Stimulated activated effector memory CD8-positive, alpha-beta T cell treated with anti-CD3 and anti-CD28 coated beads, Interleukin-12 subunit alpha, Interleukin-12 subunit beta, amount 100 ng/mL, for 72 hours (primary cell): ENCODE measurements at regions not wholly inside any gene's neighbourhood (a gene's known extent, or its start where the extent isn't known, plus 50 kb on each side); places are given as distances from the start of the nearest gene placed in this dataset.

ENCODE experiments used
- ATAC-seq: fragments of 150-1000 bp; cut with Tn5 transposase; 2 replicates; pipeline ENCODE4 v1.10.0; 2021
- DNase-seq, 2 donors: peaks; one replicate each; pipeline ENCODE4 v3.0.0; 2021 to 2022; ENCODE audit warnings: low spot score in 2 of 2
- H3K27ac Mint-ChIP-seq: one replicate; pipeline ENCODE4 v1.8.0; 2022; ENCODE audit warnings: mild to moderate bottlenecking, mixed read lengths
- H3K36me3 Mint-ChIP-seq: one replicate; pipeline ENCODE4 v1.8.0; 2022; ENCODE audit warnings: mild to moderate bottlenecking, mixed read lengths
- H3K4me1 Mint-ChIP-seq: one replicate; pipeline ENCODE4 v1.8.0; 2022; ENCODE audit warnings: mixed read lengths
- H3K4me3 Mint-ChIP-seq: one replicate; pipeline ENCODE4 v1.8.0; 2022; ENCODE audit warnings: mild to moderate bottlenecking, mixed read lengths
- H3K9me3 Mint-ChIP-seq: one replicate; pipeline ENCODE4 v1.8.0; 2022; ENCODE audit warnings: mixed read lengths

GRCh38 chr13:105471673-105472072 lies 1063.8 kb downstream of the EFNB2 start:
- Mint-ChIP-seq H3K36me3 (no peaks in the 10 kb centered on the region), H3K9me3 (no peaks in the 10 kb centered on the region), H3K4me1 (no peaks in the 10 kb centered on the region), H3K27ac (no peak overlapping the region), H3K4me3 (no peak overlapping the region)
- ATAC-seq (no peak), DNase-seq (no peak)

GRCh38 chr13:105466376-105466775 lies 1069.1 kb downstream of the EFNB2 start:
- no peaks in the 10 kb centered on the region for H3K36me3 Mint-ChIP-seq
- no peak overlapping the region for H3K4me3 Mint-ChIP-seq
- no peak overlapping the region for H3K27ac Mint-ChIP-seq
- ATAC-seq (no peak), DNase-seq (no peak)
- no peaks in the 10 kb centered on the region for H3K4me1 Mint-ChIP-seq
- H3K9me3 Mint-ChIP-seq, result peaks cover 2% of the 10 kb centered on the region

GRCh38 chr13:105465745-105466144 lies 1069.7 kb downstream of the EFNB2 start, which contains the start of gene DAOA:
TSS of gene DAOA (plus strand) at chr13:105466045.
- no peak for ATAC-seq
- Mint-ChIP-seq H3K27ac (no peak within 1 kb of the TSS), H3K4me3 (no peak within 1 kb of the TSS), H3K9me3 (peaks cover 2% of the 10 kb centered on the region), H3K4me1 (no peaks in the 10 kb centered on the region), H3K36me3 (no peaks in the 10 kb centered on the region)
- no peak for DNase-seq

GRCh38 chr13:105465251-105465650 lies 1070.2 kb downstream of the EFNB2 start:
- ATAC-seq, result no peak
- no peaks in the 10 kb centered on the region for H3K36me3 Mint-ChIP-seq
- H3K9me3 Mint-ChIP-seq, result peaks cover 2% of the 10 kb centered on the region
- no peak overlapping the region for H3K4me3 Mint-ChIP-seq
- DNase-seq, result no peak
- H3K4me1 Mint-ChIP-seq, result no peaks in the 10 kb centered on the region
- no peak overlapping the region for H3K27ac Mint-ChIP-seq

- DNase-seq (no peak), ATAC-seq (no peak)
- Mint-ChIP-seq H3K9me3 (peaks cover 6% of the 10 kb centered on the region), H3K36me3 (no peaks in the 10 kb centered on the region), H3K4me3 (no peak overlapping the region), H3K27ac (no peak overlapping the region), H3K4me1 (no peaks in the 10 kb centered on the region)
Measured at GRCh38 chr13:105464249-105464648, 1071.2 kb downstream of the EFNB2 start.

- ATAC-seq (no peak), DNase-seq (no peak)
- H3K36me3 Mint-ChIP-seq, result no peaks in the 10 kb centered on the region
- no peak overlapping the region for H3K4me3 Mint-ChIP-seq
- H3K9me3 Mint-ChIP-seq, result peaks cover 10% of the 10 kb centered on the region
- no peak overlapping the region for H3K27ac Mint-ChIP-seq
- no peaks in the 10 kb centered on the region for H3K4me1 Mint-ChIP-seq
Measured at GRCh38 chr13:105463011-105463501, 1072.4 kb downstream of the EFNB2 start.

GRCh38 chr13:105462098-105462497 lies 1073.4 kb downstream of the EFNB2 start:
- ATAC-seq (no peak), DNase-seq (no peak)
- H3K9me3 Mint-ChIP-seq, result peaks cover 10% of the 10 kb centered on the region
- no peaks in the 10 kb centered on the region for H3K36me3 Mint-ChIP-seq
- no peaks in the 10 kb centered on the region for H3K4me1 Mint-ChIP-seq
- no peak overlapping the region for H3K27ac Mint-ChIP-seq
- H3K4me3 Mint-ChIP-seq, result no peak overlapping the region

- Mint-ChIP-seq H3K9me3 (peaks cover 12% of the 10 kb centered on the region), H3K27ac (no peak overlapping the region), H3K4me3 (no peak overlapping the region), H3K4me1 (no peaks in the 10 kb centered on the region), H3K36me3 (no peaks in the 10 kb centered on the region)
- DNase-seq, result no peak
- no peak for ATAC-seq
Measured at GRCh38 chr13:105452895-105453294, 1082.6 kb downstream of the EFNB2 start.

- no peak for ATAC-seq
- no peak for DNase-seq
- Mint-ChIP-seq H3K9me3 (peaks cover 11% of the 10 kb centered on the region), H3K4me1 (no peaks in the 10 kb centered on the region), H3K4me3 (no peak overlapping the region), H3K27ac (no peak overlapping the region), H3K36me3 (no peaks in the 10 kb centered on the region)
Measured at GRCh38 chr13:105450784-105451183, 1084.7 kb downstream of the EFNB2 start.

GRCh38 chr13:105448811-105449210 lies 1086.7 kb downstream of the EFNB2 start:
- Mint-ChIP-seq H3K36me3 (no peaks in the 10 kb centered on the region), H3K27ac (no peak overlapping the region), H3K9me3 (peaks cover 9% of the 10 kb centered on the region), H3K4me3 (no peak overlapping the region), H3K4me1 (no peaks in the 10 kb centered on the region)
- DNase-seq, result no peak
- no peak for ATAC-seq

- H3K9me3 Mint-ChIP-seq, result peaks cover 2% of the 10 kb centered on the region
- no peak overlapping the region for H3K4me3 Mint-ChIP-seq
- ATAC-seq, result no peak
- H3K36me3 Mint-ChIP-seq, result no peaks in the 10 kb centered on the region
- no peak overlapping the region for H3K27ac Mint-ChIP-seq
- no peak for DNase-seq
- no peaks in the 10 kb centered on the region for H3K4me1 Mint-ChIP-seq
Measured at GRCh38 chr13:105446197-105446596, 1089.3 kb downstream of the EFNB2 start.

- Mint-ChIP-seq H3K4me1 (no peaks in the 10 kb centered on the region), H3K4me3 (no peak overlapping the region), H3K9me3 (peaks cover 2% of the 10 kb centered on the region), H3K36me3 (no peaks in the 10 kb centered on the region), H3K27ac (no peak overlapping the region)
- DNase-seq, result no peak
- ATAC-seq, result no peak
Measured at GRCh38 chr13:105445796-105446195, 1089.7 kb downstream of the EFNB2 start.

GRCh38 chr13:105442949-105443699 lies 1092.3 kb downstream of the EFNB2 start:
- ATAC-seq, result no peak

GRCh38 chr13:105442040-105442439 lies 1093.4 kb downstream of the EFNB2 start:
- no peak overlapping the region for H3K4me3 Mint-ChIP-seq
- no peak overlapping the region for H3K27ac Mint-ChIP-seq
- H3K36me3 Mint-ChIP-seq, result no peaks in the 10 kb centered on the region
- ATAC-seq (no peak), DNase-seq (no peak)
- H3K9me3 Mint-ChIP-seq, result peaks cover 2% of the 10 kb centered on the region
- H3K4me1 Mint-ChIP-seq, result no peaks in the 10 kb centered on the region

More at GRCh38 chr13:105442949-105443699, 1092.3 kb downstream of the EFNB2 start:
- Mint-ChIP-seq H3K27ac (no peak overlapping the region), H3K4me1 (no peaks in the 10 kb centered on the region), H3K4me3 (no peak overlapping the region), H3K9me3 (peaks cover 2% of the 10 kb centered on the region), H3K36me3 (no peaks in the 10 kb centered on the region)
- DNase-seq, result no peak

- H3K9me3 Mint-ChIP-seq, result peaks cover 2% of the 10 kb centered on the region
- no peaks in the 10 kb centered on the region for H3K36me3 Mint-ChIP-seq
- DNase-seq, result no peak
- H3K4me1 Mint-ChIP-seq, result no peaks in the 10 kb centered on the region
- no peak overlapping the region for H3K27ac Mint-ChIP-seq
- no peak for ATAC-seq
- no peak overlapping the region for H3K4me3 Mint-ChIP-seq
Measured at GRCh38 chr13:105441051-105441750, 1094.3 kb downstream of the EFNB2 start.

GRCh38 chr13:105436943-105437342 lies 1098.5 kb downstream of the EFNB2 start:
- ATAC-seq (no peak), DNase-seq (no peak)
- Mint-ChIP-seq H3K27ac (no peak overlapping the region), H3K4me1 (no peaks in the 10 kb centered on the region), H3K4me3 (no peak overlapping the region), H3K9me3 (peaks cover 2% of the 10 kb centered on the region), H3K36me3 (no peaks in the 10 kb centered on the region)
